ENCODE measurements at regions not wholly inside any gene's neighbourhood (a gene's known extent, or its start where the extent isn't known, plus 50 kb on each side); places are given as distances from the start of the nearest gene placed in this dataset.

DNA sequence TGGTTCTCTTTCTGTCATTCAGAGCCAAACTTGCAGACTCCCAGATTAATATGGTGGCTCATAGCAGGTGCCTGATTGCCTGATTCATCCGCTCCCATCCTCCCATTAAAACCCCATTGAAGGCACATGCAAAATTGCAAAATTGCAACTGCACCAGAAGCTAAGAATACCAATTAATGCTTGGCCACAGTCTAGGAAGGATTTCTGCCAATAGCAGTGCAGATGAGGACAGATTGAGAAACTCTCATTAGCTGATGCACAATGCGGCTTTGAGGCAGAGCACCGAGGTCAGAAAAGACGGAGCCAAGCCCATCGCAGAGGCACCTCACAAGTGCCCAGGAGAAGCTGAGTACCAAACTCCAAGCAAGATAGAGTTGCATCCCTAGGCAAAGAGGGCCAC, 172.8 kb downstream of the ARL4C start:
- Histone ChIP-seq H3K4me3 (no peak overlapping the region), H3K9me3 (replicated peaks in 1 of 3) (no peaks in the 10 kb centered on the region), H3K36me3 (replicated peaks in 1 of 2) (no peaks in the 10 kb centered on the region), H3K27ac (no peak overlapping the region), H3K4me1 (replicated peaks in 1 of 2) (no peaks in the 10 kb centered on the region), H3K27me3 (no peaks in the 10 kb centered on the region)
- WGBS, 4 donors, result 71 to 89% (median 85%) methylated on average over 5 of the region's 5 CpGs
- TF ChIP-seq, protein P1, sequence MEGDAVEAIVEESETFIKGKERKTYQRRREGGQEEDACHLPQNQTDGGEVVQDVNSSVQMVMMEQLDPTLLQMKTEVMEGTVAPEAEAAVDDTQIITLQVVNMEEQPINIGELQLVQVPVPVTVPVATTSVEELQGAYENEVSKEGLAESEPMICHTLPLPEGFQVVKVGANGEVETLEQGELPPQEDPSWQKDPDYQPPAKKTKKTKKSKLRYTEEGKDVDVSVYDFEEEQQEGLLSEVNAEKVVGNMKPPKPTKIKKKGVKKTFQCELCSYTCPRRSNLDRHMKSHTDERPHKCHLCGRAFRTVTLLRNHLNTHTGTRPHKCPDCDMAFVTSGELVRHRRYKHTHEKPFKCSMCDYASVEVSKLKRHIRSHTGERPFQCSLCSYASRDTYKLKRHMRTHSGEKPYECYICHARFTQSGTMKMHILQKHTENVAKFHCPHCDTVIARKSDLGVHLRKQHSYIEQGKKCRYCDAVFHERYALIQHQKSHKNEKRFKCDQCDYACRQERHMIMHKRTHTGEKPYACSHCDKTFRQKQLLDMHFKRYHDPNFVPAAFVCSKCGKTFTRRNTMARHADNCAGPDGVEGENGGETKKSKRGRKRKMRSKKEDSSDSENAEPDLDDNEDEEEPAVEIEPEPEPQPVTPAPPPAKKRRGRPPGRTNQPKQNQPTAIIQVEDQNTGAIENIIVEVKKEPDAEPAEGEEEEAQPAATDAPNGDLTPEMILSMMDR (IDR thresholded peaks at IDR 0.05), result no peak
- no peak for TF ChIP-seq POLR2A (IDR thresholded peaks at IDR 0.05)
- DNase-seq, result no peak
- intact Hi-C loops (cut with DNase I), result no loop called here

DNA sequence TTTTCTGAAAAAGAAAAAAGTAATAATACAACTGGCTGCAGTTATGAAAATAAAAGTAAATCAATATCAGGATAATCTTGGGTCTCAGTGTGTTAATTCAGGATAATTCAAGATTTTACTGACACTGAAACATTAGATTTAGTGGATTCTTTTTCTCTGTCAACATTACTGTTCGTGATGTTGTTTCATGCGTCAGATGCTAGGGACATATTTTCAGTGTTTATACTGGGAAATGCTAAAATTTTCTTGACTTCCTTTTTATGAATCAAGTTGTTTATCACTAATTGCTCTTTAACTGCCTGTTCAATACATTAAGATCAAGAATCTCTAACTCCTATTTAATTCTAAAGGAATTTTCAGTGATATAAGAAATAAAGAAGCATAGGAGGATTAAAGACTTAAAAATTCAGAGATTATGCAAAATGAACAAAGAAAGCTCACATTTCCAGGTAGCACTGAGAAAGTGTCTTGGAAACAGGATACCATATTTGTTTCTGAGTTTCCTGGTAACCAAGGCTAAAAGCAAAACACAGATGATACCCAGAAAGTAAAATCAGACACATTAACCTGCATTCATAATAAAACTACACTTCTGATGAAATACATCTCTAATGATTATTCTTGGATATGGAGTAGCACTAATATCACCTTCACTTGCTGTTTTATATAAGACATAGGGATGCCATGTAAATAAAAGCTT, 174.0 kb downstream of the ARL4C start:
- Histone ChIP-seq H3K4me1 (replicated peaks in 1 of 2) (no peaks in the 10 kb centered on the region), H3K27me3 (no peaks in the 10 kb centered on the region), H3K9me3 (replicated peaks in 1 of 3) (no peaks in the 10 kb centered on the region), H3K4me3 (no peak overlapping the region), H3K27ac (no peak overlapping the region), H3K36me3 (replicated peaks in 1 of 2) (no peaks in the 10 kb centered on the region)
- intact Hi-C loops (cut with DNase I), result no loop called here
- no peak for DNase-seq
- 67 to 79% (median 74%) methylated on average over 2 of the region's 2 CpGs for WGBS, 4 donors
- TF ChIP-seq, protein P1 (IDR thresholded peaks at IDR 0.05), result no peak
- no peak for TF ChIP-seq POLR2A (IDR thresholded peaks at IDR 0.05)

DNA sequence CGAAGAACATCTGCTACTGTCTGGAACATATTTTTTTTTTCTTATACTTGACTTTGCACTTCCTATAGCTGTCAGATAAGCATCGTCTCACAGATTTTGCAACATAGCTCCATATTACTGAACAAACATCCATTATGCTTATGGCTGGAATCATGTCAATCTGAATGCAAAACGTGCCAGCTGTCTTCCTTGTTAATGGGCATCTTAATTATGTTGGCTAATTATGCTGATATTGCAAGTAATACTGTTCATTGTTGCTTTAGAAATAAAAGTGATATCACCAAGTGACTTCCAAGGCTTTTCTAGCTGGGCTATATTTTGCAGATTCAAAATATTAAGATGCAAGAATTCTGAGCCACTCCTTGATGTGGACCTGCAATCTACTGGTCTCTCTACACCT, 176.8 kb downstream of the ARL4C start:
- Histone ChIP-seq H3K27me3 (no peaks in the 10 kb centered on the region), H3K9me3 (replicated peaks in 1 of 3) (no peaks in the 10 kb centered on the region), H3K4me3 (no peak overlapping the region), H3K36me3 (replicated peaks in 1 of 2) (no peaks in the 10 kb centered on the region), H3K4me1 (replicated peaks in 1 of 2) (no peaks in the 10 kb centered on the region), H3K27ac (no peak overlapping the region)
- no peak for TF ChIP-seq POLR2A (IDR thresholded peaks at IDR 0.05)
- TF ChIP-seq, protein P1 (IDR thresholded peaks at IDR 0.05), result no peak
- 76 to 84% (median 79%) methylated on average over 3 of the region's 3 CpGs for WGBS, 4 donors
- DNase-seq, result no peak
- intact Hi-C loops (cut with DNase I), result no loop called here

DNA sequence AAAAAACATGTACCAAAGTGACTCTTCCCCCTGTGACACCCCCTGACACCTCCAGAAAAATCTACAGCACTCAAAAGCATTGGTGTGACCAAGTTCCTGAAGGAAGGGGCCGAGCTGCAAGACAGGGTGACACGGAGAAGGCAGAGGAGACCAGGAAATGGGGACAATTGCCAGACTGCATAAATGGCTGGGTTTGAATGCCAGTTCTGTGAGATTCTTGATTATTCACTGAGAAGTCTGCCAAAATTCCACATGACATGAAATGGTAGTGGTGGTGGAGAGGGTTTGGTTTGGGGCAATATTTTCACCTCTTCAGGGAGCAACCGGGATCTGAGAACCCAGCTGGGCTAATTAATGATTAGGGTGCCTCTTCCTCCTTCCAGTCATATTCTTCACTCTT, 178.5 kb downstream of the ARL4C start:
- Histone ChIP-seq H3K36me3 (replicated peaks in 1 of 2) (no peaks in the 10 kb centered on the region), H3K27me3 (no peaks in the 10 kb centered on the region), H3K9me3 (replicated peaks in 1 of 3) (no peaks in the 10 kb centered on the region), H3K27ac (no peak overlapping the region), H3K4me1 (replicated peaks in 1 of 2) (no peaks in the 10 kb centered on the region), H3K4me3 (no peak overlapping the region)
- 62 to 78% (median 69%) methylated on average over 3 of the region's 3 CpGs for WGBS, 4 donors
- TF ChIP-seq, protein P1 (IDR thresholded peaks at IDR 0.05), result no peak
- no peak for TF ChIP-seq POLR2A (IDR thresholded peaks at IDR 0.05)
- intact Hi-C loops (cut with DNase I), result no loop called here
- DNase-seq, result no peak
